Activated naive CD4-positive, alpha-beta T cell treated with anti-CD3 and anti-CD28 coated beads, Interleukin-2, amount 50 U/mL, for 24 hours (primary cell): ENCODE measurements at regions not wholly inside any gene's neighbourhood (a gene's known extent, or its start where the extent isn't known, plus 50 kb on each side); places are given as distances from the start of the nearest gene placed in this dataset.

ENCODE experiments used
- H3K27ac Mint-ChIP-seq: one replicate; pipeline ENCODE4 v1.8.0; 2021; ENCODE audit warnings: mild to moderate bottlenecking, mixed read lengths
- H3K27me3 Mint-ChIP-seq: one replicate; pipeline ENCODE4 v1.8.0; 2021; ENCODE audit warnings: mixed read lengths
- H3K36me3 Mint-ChIP-seq: one replicate; pipeline ENCODE4 v1.8.0; 2021; ENCODE audit warnings: mixed read lengths
- H3K4me1 Mint-ChIP-seq: one replicate; pipeline ENCODE4 v1.8.0; 2021; ENCODE audit warnings: mixed read lengths
- H3K4me3 Mint-ChIP-seq: one replicate; pipeline ENCODE4 v1.8.0; 2021; ENCODE audit warnings: mild to moderate bottlenecking, mixed read lengths
- H3K9me3 Mint-ChIP-seq: one replicate; pipeline ENCODE4 v1.8.0; 2021; ENCODE audit warnings: mixed read lengths

DNA sequence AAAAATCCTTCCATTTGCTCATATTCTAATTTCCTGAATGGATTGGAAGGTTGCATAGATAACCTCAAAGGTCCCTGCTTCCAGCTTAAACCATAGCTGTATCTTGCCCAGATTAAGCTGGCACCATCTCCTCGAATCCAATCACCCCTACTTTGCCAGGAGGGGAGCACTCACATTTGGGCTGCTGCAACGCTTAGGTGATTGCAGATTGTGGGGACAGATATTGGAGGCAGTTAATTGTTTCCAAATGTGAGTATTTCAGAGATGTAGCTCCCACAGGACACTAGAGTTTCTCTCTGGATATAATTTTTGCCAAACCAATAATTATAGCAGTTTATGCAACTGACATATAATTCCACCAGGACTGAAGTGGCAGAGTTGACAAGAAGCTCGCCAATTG is 53.5 kb upstream of the ACSL1 start:
- no peak overlapping the region for H3K27ac Mint-ChIP-seq
- no peaks in the 10 kb centered on the region for H3K36me3 Mint-ChIP-seq
- no peak overlapping the region for H3K4me3 Mint-ChIP-seq
- H3K27me3 Mint-ChIP-seq, result no peaks in the 10 kb centered on the region
- H3K4me1 Mint-ChIP-seq, result no peaks in the 10 kb centered on the region
- H3K9me3 Mint-ChIP-seq, result no peaks in the 10 kb centered on the region

DNA sequence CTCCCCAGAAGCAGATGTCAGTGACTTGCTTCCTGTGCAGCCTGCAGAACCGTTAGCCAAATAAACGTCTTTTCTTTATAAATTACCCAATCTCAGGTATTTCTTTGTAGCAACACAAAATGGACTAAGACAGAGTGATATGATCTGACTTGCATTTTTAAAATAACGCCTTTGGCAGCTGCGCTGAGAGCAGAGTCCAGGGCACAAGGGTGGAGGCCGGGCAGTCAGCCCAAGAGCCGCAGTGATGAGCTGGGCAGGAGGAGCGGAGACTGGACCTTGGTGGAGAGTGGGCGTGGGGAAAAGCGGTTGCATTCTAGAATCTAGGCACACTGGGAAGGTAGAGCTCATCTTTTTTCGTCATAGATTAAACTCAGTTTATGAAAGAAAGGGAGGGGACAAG is 56.5 kb upstream of the ACSL1 start:
- no peak overlapping the region for H3K4me3 Mint-ChIP-seq
- no peaks in the 10 kb centered on the region for H3K4me1 Mint-ChIP-seq
- H3K36me3 Mint-ChIP-seq, result no peaks in the 10 kb centered on the region

DNA sequence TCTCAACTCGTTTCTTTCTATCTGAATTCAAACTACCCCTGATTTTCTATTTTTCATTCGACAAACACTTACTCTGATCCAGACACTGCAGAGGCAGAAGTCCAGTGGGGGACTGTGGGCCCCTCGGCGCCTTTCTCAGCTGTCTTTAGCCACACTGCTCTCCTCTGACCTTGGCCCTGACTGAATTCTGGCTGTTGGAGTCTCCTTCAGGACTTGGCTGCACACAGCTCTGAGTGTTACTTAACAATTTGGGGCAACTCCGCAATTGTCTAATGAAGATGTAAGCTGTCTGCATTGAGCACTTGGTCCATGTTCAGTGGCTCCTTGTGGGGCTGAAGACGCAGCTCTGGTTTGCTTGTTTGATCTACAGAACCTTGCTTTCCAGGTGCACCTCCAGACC is 57.3 kb upstream of the ACSL1 start:
- Mint-ChIP-seq H3K4me3 (no peak overlapping the region), H3K36me3 (no peaks in the 10 kb centered on the region), H3K4me1 (no peaks in the 10 kb centered on the region), H3K27ac (no peak overlapping the region), H3K9me3 (no peaks in the 10 kb centered on the region), H3K27me3 (no peaks in the 10 kb centered on the region)

More for the DNA sequence above, 56.5 kb upstream of the ACSL1 start:
- Mint-ChIP-seq H3K27ac (no peak overlapping the region), H3K27me3 (no peaks in the 10 kb centered on the region), H3K9me3 (no peaks in the 10 kb centered on the region)

DNA sequence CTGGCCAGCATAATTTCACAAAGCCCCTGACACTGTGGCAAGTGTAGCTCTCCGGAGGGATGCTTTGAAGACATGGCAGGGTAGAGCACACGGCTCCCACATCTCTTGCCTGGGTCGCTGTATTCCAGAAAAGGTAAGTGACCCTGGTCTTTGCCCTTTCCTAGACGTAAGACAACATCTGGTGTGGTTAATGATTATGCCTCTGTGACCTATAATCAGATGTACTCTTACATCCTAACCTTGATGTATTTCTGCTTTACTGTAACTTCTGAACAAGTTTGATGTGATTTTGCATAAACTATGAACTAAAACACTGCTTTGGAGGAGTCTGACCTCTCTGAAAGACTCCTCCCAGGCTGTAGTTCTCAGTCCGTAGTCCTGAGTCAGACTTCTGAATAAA is 59.1 kb upstream of the ACSL1 start:
- H3K4me1 Mint-ChIP-seq, result no peaks in the 10 kb centered on the region
- H3K27me3 Mint-ChIP-seq, result peaks cover under 1% of the 10 kb centered on the region
- H3K4me3 Mint-ChIP-seq, result no peak overlapping the region
- no peak overlapping the region for H3K27ac Mint-ChIP-seq
- H3K36me3 Mint-ChIP-seq, result no peaks in the 10 kb centered on the region
- H3K9me3 Mint-ChIP-seq, result no peaks in the 10 kb centered on the region

DNA sequence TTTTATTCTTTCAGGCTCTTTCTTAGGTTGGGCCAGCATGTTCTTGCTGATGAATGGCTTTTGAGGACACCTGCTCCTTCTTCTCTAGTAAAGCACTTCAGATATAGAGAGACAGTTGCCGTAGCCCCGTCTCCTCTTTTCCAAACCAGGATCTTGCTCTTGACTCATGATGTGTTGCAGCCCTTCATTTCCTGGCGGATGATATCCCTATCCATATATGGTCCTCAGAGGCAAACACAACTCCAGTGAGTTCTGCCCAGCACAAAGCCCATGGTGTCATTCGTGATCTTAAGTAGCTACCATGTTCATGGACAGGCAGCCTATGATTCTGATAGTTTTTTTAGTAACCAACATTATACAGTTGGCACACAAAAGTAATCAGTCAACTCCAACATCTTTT is 59.8 kb upstream of the ACSL1 start:
- Mint-ChIP-seq H3K36me3 (no peaks in the 10 kb centered on the region), H3K4me1 (no peaks in the 10 kb centered on the region), H3K27ac (no peak overlapping the region), H3K27me3 (peaks cover 2% of the 10 kb centered on the region), H3K4me3 (no peak overlapping the region), H3K9me3 (no peaks in the 10 kb centered on the region)

- Mint-ChIP-seq H3K4me1 (no peaks in the 10 kb centered on the region), H3K4me3 (no peak overlapping the region), H3K27ac (no peak overlapping the region), H3K9me3 (no peaks in the 10 kb centered on the region), H3K36me3 (no peaks in the 10 kb centered on the region), H3K27me3 (peaks cover 2% of the 10 kb centered on the region)
These were observed 61.6 kb upstream of the ACSL1 start for GRCh38 chr4:184887333-184887732.

DNA sequence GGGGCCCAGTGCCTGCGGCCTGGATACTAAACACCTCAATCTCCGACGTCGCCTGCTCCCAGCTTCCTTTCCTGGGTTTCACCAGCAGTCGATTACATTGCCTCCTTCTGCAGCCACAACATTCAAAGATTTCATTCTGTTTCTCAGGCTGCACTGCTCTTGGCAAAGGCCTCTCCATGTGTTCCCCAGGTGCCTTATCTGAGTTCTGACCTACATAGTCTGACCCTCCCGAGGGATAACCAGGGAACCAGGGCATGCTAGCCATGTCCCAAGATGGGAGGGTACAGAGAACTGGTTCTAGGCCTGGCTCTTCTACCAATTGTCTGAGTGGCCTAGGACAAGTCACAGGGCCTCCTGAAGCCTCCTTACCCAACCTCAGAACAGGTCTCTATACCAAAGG is 62.2 kb upstream of the ACSL1 start:
- H3K4me1 Mint-ChIP-seq, result no peaks in the 10 kb centered on the region
- H3K27ac Mint-ChIP-seq, result no peak overlapping the region
- no peak overlapping the region for H3K4me3 Mint-ChIP-seq
- H3K9me3 Mint-ChIP-seq, result no peaks in the 10 kb centered on the region
- H3K27me3 Mint-ChIP-seq, result peaks cover 2% of the 10 kb centered on the region
- no peaks in the 10 kb centered on the region for H3K36me3 Mint-ChIP-seq

DNA sequence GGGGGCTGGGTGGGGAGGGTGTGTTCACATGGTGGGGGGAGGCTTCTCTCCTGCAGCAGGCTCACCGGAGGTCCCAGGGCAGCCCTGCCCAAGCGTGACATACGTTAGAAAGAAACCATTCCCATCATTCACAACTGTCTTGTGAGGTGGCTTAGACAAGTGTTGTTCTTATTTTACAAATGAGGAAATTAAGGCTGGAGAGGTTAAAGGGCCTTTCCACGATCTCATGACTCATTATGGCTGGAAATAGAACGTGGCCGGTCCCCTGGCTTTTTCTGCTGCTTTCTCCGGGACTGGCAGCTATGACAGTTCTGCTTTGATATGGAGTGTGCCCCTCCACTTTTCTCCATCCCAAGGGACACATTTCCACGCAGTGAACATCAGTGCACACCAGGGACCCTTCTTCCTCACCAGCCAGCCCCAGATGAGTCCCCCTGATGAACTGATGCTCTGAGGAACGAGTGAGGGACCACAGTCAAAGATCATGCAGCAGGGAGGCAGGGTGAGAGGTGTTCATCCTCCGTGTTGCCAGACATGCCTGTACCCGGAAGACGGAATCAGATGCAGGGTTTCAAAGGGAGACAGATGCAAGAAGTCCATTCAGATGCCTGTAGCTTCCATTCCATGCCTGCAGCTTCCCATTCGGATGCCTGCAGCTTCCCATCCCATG is 64.0 kb upstream of the ACSL1 start:
- no peak overlapping the region for H3K4me3 Mint-ChIP-seq
- no peaks in the 10 kb centered on the region for H3K4me1 Mint-ChIP-seq
- peaks cover 7% of the 10 kb centered on the region for H3K9me3 Mint-ChIP-seq
- H3K27me3 Mint-ChIP-seq, result peaks cover 2% of the 10 kb centered on the region
- no peak overlapping the region for H3K27ac Mint-ChIP-seq
- peaks cover 3% of the 10 kb centered on the region for H3K36me3 Mint-ChIP-seq

- Mint-ChIP-seq H3K27ac (no peak overlapping the region), H3K4me3 (no peak overlapping the region), H3K27me3 (peaks cover 2% of the 10 kb centered on the region), H3K36me3 (peaks cover 3% of the 10 kb centered on the region), H3K4me1 (no peaks in the 10 kb centered on the region), H3K9me3 (peaks cover 7% of the 10 kb centered on the region)
These were observed 64.7 kb upstream of the ACSL1 start for GRCh38 chr4:184890499-184890898.

GRCh38 chr4:184891816-184892397 is 66.1 kb upstream of the ACSL1 start:
- peaks cover 3% of the 10 kb centered on the region for H3K36me3 Mint-ChIP-seq
- no peak overlapping the region for H3K4me3 Mint-ChIP-seq
- H3K27ac Mint-ChIP-seq, result no peak overlapping the region
- peaks cover 7% of the 10 kb centered on the region for H3K9me3 Mint-ChIP-seq
- no peaks in the 10 kb centered on the region for H3K4me1 Mint-ChIP-seq
- H3K27me3 Mint-ChIP-seq, result peaks cover 5% of the 10 kb centered on the region

DNA sequence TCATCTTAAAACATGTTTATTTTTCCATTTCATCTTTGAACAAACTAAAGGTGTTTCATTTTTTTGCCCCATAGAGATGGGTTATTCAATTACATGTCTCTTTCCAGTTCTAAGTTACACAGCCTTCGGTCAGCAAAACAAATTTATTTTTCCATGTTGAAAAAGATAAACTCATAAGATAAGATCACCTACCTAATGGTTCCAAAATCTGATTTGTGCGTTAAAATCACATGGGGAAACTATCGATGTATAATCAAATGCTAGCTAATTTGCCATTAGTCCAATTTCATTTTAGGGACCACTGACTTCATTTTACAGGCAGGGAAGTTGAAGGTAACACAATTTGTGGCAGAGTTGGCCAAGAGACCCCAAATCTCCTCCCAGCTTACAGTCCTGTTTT is 67.2 kb upstream of the ACSL1 start:
- peaks cover 3% of the 10 kb centered on the region for H3K36me3 Mint-ChIP-seq
- no peaks in the 10 kb centered on the region for H3K4me1 Mint-ChIP-seq
- H3K27ac Mint-ChIP-seq, result no peak overlapping the region
- peaks cover 5% of the 10 kb centered on the region for H3K27me3 Mint-ChIP-seq
- H3K4me3 Mint-ChIP-seq, result no peak overlapping the region
- H3K9me3 Mint-ChIP-seq, result peaks cover 7% of the 10 kb centered on the region

DNA sequence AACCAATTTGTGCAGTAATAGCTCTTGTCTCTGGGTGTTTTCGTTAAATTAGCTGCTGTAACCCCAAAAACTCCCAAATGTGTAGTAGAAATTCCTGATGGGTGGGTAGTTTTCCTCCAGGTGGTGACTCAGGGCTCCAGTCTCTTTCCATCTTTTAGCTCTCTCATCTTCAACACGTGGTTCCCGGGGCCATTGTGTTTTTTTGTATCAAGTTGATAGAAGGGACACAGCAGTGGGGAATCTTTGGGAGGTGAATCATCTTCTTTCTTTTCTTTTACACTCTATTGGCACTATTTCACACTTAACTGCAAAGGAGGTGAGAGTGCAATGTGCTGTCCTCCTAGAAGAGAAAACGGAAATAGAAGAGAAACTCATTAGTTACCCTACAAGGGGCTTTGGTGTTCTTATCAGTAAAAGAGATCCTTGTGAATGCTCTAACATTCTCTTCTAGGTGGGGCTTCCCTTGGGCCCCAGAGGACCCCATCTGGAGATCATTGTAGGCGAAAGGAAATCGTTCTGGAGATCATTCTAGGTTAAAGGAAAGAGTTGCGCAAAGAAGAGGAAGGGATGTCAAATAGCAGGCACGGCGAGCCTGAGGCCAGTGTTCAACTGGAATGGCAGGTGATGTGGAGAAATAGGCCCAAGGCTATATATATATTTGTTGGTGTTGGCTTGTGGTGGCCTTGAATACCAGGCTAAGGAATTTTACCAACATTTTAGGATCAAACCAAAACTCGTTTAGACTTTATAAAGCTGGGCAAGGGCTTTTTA is 68.2 kb upstream of the ACSL1 start:
- Mint-ChIP-seq H3K36me3 (peaks cover 3% of the 10 kb centered on the region), H3K27me3 (peaks cover 7% of the 10 kb centered on the region), H3K4me3 (no peak overlapping the region), H3K27ac (no peak overlapping the region), H3K9me3 (peaks cover 7% of the 10 kb centered on the region), H3K4me1 (no peaks in the 10 kb centered on the region)

- peaks cover 7% of the 10 kb centered on the region for H3K9me3 Mint-ChIP-seq
- H3K36me3 Mint-ChIP-seq, result peaks cover 3% of the 10 kb centered on the region
- H3K27ac Mint-ChIP-seq, result no peak overlapping the region
- no peaks in the 10 kb centered on the region for H3K4me1 Mint-ChIP-seq
- peaks cover 5% of the 10 kb centered on the region for H3K27me3 Mint-ChIP-seq
- no peak overlapping the region for H3K4me3 Mint-ChIP-seq
These were observed 69.4 kb upstream of the ACSL1 start for GRCh38 chr4:184895012-184895695.

DNA sequence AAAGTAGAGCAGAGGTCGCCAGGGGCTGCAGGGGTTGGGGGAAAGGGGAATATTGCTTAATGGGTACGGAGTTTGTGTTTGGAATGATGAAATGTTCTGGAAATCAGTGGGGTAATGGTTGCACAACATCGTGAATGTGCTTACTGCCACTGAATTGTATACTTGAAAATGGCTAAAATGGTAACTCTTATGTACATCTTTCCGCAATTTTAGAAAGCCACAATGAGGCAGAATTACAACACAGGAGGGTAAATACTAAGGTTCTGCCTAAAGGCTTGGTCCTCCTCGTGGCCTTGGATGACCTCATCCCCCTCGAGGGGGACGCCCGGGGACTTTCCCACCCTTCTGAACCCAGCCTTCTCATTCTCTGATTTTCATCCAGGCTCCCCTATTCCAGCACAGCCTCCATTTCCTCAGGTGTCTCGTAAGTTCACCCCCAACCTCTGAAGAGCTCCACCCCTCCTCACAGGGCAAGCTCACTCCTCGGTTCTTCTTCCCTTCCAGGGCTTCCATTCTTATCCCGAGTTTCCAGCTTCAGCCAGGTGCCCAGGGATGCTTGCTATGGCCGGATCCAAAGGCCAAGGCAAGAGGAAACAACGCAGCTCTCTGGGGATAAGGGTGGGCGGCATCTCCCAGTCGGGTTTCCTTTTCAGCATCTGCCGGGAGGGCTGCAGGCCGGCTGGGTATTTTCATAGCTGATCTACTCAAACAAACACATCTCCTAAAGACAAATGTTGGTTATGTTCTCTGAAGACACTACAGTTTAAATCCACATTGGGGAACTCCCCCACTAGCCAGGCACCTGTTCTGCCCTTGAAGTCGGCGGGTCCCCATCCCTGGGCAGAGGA is 71.3 kb upstream of the ACSL1 start:
- H3K27me3 Mint-ChIP-seq, result peaks cover 5% of the 10 kb centered on the region

GRCh38 chr4:184897895-184898294 is 72.1 kb upstream of the ACSL1 start:
- peaks cover 3% of the 10 kb centered on the region for H3K36me3 Mint-ChIP-seq
- H3K4me1 Mint-ChIP-seq, result no peaks in the 10 kb centered on the region
- H3K4me3 Mint-ChIP-seq, result no peak overlapping the region
- peaks cover 7% of the 10 kb centered on the region for H3K9me3 Mint-ChIP-seq
- H3K27ac Mint-ChIP-seq, result no peak overlapping the region
- peaks cover 5% of the 10 kb centered on the region for H3K27me3 Mint-ChIP-seq

More for the DNA sequence above, 71.3 kb upstream of the ACSL1 start:
- peaks cover 3% of the 10 kb centered on the region for H3K36me3 Mint-ChIP-seq
- H3K27ac Mint-ChIP-seq, result no peak overlapping the region
- H3K4me3 Mint-ChIP-seq, result no peak overlapping the region
- peaks cover 7% of the 10 kb centered on the region for H3K9me3 Mint-ChIP-seq
- H3K4me1 Mint-ChIP-seq, result no peaks in the 10 kb centered on the region
